ENCODE measurements at regions not wholly inside any gene's neighbourhood (a gene's known extent, or its start where the extent isn't known, plus 50 kb on each side); places are given as distances from the start of the nearest gene placed in this dataset.
"Not testable (repeated sequence)": the region's sequence is repeated elsewhere in the genome, so short reads cannot be mapped to it uniquely, and the experiment has no call there.

DNA sequence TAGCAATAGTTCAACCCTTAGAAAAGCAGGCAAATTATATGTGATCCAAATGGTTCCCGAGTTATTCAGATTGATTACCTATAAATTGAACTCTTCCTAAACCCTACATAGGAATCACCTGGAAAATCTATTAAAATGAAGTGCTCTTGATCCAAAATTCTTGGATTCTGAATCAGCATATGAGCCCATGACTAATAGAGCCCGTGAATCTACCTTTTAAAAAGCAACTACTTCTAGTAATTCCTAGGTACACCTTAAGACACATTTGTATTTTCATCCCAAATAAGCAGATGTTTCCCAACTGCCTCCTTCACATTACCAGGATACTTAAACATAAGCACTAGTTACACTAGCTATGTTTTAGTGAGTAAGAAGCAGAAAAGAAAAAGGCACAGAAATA is 1171.0 kb upstream of the GOT2 start:
- DNase-seq (ENCODE audit: low read depth), result no peak

- DNase-seq (ENCODE audit: low read depth), result no peak
These were observed 1165.8 kb upstream of the GOT2 start for GRCh38 chr16:59899940-59900339.

DNA sequence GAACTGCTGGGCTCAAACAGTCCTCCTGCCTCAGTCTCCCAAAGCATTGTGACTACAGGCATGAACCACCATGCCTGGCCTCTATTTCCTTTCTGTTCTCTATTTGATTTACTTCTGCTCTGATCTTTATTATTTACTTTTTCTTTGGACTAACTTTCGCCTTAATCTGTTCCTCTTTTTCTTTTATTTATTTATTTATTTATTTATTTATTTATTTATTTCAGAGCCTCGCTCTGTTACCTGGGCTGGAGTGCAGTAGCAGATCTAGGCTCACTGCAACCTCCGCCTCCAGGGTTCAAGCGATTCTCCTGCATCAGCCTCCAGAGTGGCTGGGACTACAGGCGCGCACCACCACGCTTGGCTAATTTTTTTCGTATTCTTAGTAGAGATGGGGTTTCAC is 1158.3 kb upstream of the GOT2 start:
- no peak for DNase-seq (ENCODE audit: low read depth)

DNA sequence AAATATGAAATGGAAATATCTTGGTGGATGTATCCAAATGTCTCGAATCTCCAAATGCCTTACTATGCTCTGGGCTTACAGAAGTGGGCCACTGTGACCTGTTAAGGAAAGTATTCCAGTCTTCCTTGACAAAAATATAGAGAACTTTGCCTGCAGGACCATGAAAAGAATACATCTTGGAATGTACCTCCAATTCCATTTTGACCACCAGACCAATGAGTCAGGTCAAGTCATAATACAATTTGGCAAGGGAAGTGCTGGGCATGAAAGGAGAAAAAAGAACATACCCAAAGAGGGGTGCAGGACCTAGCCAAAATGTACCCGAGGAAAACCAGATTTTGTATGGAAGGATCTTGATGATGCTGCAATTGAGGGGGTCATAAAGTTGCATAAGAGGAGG is 1153.7 kb upstream of the GOT2 start:
- DNase-seq (ENCODE audit: low read depth), result no peak

DNA sequence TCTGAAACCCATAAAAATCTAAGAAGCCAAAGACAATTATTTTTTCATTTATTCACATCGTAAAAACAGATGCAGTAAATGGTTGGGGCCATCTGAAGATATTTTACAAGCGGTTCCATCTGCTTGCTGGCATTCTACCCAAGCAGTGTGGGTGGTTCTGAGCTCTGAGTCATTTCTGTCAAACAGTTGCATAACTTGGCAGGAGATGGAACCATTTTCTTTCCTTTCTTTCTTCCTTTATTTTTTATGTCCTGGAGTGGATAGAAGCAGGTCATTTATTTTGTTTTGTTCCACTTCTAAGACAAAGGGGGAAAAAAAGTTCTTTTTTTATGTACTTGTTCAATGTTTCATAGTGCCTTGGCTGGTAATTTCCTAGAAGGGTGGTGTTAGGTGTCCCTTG is 1151.9 kb upstream of the GOT2 start:
- peak; percentile 55 for DNase-seq (ENCODE audit: low read depth)

- DNase-seq (ENCODE audit: low read depth), result no peak
These were observed 1147.3 kb upstream of the GOT2 start for GRCh38 chr16:59881376-59881775.

- DNase-seq (ENCODE audit: low read depth), result no peak
These were observed 1146.5 kb upstream of the GOT2 start for GRCh38 chr16:59880611-59881010.

DNA sequence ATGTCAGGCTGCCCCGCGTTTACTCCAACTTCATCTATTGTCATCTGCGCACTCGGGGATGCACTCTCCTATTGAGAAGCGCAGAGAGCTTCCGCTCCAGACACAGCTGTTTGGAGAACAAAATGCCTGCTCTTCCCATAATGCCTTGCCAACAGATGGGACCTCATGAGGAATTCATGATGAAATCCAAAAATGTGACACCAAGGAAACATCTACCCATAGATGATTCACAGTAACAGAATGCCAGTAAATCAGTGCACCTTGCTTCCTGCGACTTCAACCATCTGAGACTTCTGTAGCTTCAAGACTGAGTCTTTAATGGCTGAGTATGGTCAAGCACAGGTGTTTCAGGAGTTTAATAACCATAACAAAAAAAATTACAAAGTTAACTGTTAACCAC is 1144.9 kb upstream of the GOT2 start:
- DNase-seq (ENCODE audit: low read depth), result peak; percentile 42

DNA sequence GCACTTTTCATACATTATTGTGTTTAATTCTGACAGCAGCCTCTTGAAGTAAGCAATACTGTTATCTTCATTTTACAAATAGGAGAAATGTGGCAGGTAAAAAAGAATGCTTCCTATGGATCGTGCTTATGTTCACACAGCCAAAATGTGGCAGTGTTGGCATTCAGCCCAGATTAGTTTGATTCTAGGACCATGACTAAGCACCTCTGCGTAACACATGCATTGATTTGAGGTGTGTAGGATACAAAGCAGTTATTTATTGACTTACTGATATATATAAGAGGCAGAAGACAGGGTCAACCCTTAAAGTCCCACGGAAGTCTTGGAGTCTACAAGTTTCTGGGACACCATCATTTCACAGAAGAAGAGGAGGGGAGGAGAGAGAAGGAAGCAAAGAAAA is 1144.4 kb upstream of the GOT2 start:
- peak; percentile 77 for DNase-seq (ENCODE audit: low read depth)

DNA sequence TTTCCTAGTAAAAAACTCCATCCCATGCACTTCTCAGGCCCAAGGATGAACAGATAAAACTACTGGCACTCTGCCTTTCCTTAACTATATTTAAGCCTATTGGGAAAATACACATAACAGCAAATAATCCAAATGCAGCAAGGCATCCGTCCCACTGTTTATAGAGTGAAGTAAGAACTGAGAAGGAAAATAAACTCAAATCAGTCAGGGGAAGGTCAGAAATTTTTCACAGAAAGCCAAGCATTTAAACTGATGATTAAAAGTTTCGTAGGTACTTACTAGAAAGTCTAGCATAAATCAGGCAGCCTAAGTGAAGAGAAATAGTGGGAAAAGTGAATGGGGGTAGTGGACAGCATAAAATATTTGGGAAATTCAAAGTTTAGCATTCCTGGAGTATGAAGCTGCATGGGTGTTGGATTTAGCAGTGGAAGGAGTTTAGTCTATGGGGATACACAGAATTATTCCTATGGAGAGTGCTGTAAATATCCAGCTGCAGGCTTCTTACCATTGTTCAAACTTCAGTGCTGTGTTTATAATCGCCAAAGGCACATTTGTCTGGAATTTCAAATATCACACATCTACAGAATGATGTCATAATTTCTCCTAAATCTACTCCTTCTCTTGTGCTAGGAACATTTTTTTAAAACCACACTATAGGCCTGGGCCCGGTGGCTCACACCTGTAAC is 1131.0 kb upstream of the GOT2 start:
- no peak for DNase-seq (ENCODE audit: low read depth)

DNA sequence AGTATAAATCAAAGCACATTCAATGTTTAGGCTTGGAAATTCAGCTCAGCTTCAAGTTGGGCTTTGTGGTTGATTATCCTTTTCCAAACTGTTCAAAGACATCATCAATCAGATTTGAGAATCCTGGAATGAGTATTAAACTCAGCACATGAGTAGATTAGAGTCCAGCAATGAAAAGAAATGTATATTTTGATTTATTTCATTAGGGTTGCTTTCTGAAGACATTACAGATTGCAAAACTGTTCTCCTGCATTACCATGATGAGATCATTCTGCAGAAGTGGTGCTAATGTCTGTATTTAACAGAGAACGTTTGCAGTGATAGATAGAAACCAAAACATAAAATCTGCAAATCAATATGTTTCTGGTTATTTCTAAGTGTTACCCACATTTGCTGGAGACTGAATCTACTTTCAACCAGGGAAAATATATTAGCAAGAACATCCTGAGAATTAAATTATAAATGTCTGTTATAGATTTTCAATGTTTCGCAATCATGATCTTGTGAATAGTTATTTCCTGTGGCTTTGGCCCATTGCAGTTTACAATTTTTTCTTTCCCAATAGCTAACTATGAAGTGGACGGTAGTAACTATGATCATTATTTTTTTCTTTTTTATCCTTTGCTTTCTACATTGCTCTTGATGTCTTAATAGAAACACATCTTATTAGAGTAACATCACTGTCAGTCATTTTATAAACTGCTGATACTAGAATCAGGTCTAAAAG is 1125.7 kb upstream of the GOT2 start:
- no peak for DNase-seq (ENCODE audit: low read depth)

DNA sequence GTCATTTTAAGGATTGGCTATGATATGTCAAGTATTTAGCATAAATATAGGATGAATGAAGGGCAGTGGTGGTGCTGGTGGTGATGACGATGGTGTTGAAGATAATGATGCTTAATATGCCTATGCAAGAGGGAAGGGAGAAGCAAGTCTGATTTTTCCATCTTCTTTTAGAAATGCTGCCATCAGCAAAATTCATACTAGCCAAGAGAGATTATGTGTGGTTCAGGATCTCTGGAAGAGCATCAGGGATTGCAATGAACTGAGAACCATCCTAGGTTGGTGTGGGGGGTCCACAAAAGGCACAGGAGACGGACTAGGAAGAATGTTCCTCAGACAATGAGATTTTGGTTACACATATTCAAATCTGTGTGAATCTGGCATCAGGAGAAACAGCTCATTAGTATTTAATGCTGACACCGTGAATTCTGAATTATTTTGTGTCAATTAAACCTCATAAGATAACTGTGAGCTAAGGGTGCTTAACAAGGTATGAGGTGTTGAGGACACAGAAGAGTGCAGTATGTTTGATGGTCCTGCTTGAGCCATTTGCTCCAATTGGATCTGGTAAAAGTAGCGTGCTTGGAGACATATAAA is 1120.8 kb upstream of the GOT2 start:
- DNase-seq (ENCODE audit: low read depth), result no peak

- no peak for DNase-seq (ENCODE audit: low read depth)
These were observed 1115.6 kb upstream of the GOT2 start for GRCh38 chr16:59849716-59850115.

- DNase-seq (ENCODE audit: low read depth), result no peak
These were observed 1114.2 kb upstream of the GOT2 start for GRCh38 chr16:59848296-59848695.

DNA sequence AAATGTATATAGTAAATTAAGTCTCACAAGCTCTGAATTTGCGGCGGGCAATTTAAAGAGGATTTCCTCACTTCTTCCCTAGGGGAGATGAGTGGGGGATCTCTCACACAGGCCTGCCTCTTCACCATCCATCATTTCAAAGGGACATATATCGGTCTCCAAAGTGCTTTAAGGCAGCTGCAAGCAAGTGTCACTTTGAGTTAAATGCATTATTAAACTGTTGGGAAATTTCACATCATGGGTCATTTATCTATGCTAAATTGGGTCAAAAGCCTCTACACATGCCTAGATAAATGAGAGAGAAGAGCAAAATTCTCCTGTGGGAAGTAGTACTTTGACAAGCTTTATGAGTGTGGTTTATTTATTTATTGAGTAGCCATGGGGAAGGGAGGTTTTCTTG is 1106.1 kb upstream of the GOT2 start:
- DNase-seq (ENCODE audit: low read depth), result no peak

DNA sequence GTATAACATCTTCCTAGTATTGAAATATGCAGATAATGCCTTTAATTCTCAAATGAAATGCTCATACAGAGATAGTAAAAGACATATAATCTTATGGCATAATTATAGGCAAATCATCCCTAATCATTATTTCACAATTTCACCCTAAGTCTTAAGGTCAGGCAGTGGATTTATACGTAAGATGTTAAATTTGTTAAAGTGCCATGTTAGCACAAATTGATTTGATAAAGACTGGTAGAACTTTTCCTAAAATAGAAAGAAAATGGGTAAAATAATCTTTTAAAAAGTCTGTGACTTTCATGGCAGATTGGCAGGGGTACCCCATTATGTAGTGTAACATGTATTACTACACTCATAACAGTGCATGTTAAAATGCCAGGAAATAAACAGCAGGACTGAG is 1092.7 kb upstream of the GOT2 start:
- DNase-seq (ENCODE audit: low read depth), result no peak

DNA sequence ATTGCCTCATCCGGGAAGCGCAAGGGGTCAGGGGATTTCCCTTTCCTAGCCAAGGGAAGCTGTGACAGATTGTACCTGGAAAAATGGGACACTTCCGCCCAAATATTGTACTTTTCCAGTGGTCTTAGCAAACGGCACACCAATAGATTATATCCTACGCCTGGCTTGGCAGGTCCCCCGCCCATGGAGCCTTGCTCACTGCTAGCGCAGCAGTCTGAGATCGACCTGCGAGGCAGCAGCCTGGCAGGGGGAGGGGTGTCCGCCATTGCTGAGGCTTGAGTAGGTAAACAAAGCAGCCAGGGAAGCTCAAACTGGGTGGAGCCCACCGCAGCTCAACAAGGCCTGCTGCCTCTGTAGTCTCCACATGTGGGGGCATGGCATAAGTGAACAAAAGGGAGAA is 1075.4 kb upstream of the GOT2 start:
- DNase-seq (ENCODE audit: low read depth), result not testable (repeated sequence)

DNA sequence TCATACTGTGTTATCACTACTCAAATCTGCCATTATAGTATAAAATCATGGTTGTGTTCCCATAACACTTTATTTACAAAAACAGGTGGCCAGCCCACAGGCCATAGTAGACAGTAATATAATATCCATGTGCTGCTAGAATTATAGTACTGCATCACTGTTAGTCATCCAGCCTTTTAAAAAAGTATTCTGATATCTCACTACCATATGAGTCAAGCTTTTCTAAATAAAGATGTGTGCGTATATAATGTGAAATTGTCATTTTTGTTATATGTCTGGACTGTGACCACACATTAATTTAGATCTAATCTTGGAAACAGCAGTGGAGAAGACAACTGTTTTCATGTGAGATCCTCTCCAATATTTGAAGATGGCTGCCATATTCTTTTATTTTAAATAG is 1049.1 kb upstream of the GOT2 start:
- DNase-seq (ENCODE audit: low read depth), result no peak

GRCh38 chr16:59773330-59773729 is 1039.2 kb upstream of the GOT2 start:
- DNase-seq (ENCODE audit: low read depth), result no peak

GRCh38 chr16:59759296-59759695 is 1025.2 kb upstream of the GOT2 start:
- DNase-seq (ENCODE audit: low read depth), result no peak

- DNase-seq (ENCODE audit: low read depth), result no peak
These were observed 1024.7 kb upstream of the GOT2 start for GRCh38 chr16:59758848-59759247.

DNA sequence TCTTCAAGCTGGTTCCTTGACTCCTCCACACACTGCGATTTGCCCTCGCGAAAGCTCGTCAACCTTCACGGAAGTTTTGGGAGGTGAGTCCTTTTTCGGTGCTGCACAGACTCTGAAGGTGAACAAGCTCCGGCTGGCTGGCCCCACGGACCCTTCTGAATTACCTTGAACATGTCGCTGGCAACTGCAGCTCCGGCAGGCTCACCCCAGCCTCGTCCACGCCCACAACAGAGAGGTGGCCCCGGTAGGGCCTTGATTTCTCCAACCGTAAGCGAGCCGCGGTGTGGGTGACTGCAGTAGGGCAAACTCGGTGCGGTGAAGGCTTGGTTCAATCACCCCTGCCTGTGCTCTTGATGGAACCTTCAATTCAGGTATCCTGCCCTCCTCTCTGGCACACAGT is 1020.7 kb upstream of the GOT2 start:
- no peak for DNase-seq (ENCODE audit: low read depth)

All from HT1080 (cell line).